COLO829 (cell line): ENCODE measurements at regions not wholly inside any gene's neighbourhood (a gene's known extent, or its start where the extent isn't known, plus 50 kb on each side); places are given as distances from the start of the nearest gene placed in this dataset.

ENCODE experiments used
- DNase-seq: peaks from one replicate; pipeline ENCODE4 v3.0.0; 2012; ENCODE audit warnings: low spot score

- DNase-seq, result no peak
Measured at GRCh38 chr6:74765486-74765885, 440.4 kb downstream of the COL12A1 start.

- no peak for DNase-seq
Measured at GRCh38 chr6:74764486-74764885, 441.4 kb downstream of the COL12A1 start.

- no peak for DNase-seq
Measured at GRCh38 chr6:74762841-74763240, 443.0 kb downstream of the COL12A1 start.

- no peak for DNase-seq
Measured at GRCh38 chr6:74757813-74758212, 448.0 kb downstream of the COL12A1 start.

GRCh38 chr6:74756923-74757322 lies 448.9 kb downstream of the COL12A1 start:
- no peak for DNase-seq

- no peak for DNase-seq
Measured at GRCh38 chr6:74755778-74756177, 450.1 kb downstream of the COL12A1 start.

- no peak for DNase-seq
Measured at GRCh38 chr6:74755196-74755595, 450.7 kb downstream of the COL12A1 start.

- DNase-seq, result no peak
Measured at GRCh38 chr6:74753883-74754600, 451.8 kb downstream of the COL12A1 start.

GRCh38 chr6:74752303-74752702 lies 453.6 kb downstream of the COL12A1 start:
- DNase-seq, result no peak

GRCh38 chr6:74750826-74751225 lies 455.0 kb downstream of the COL12A1 start:
- no peak for DNase-seq

GRCh38 chr6:74749211-74750147 lies 456.4 kb downstream of the COL12A1 start:
- no peak for DNase-seq

GRCh38 chr6:74745670-74746069 lies 460.2 kb downstream of the COL12A1 start:
- DNase-seq, result no peak

GRCh38 chr6:74742793-74743508 lies 462.9 kb downstream of the COL12A1 start:
- no peak for DNase-seq

GRCh38 chr6:74741646-74742045 lies 464.2 kb downstream of the COL12A1 start:
- DNase-seq, result no peak

GRCh38 chr6:74735304-74735703 lies 470.5 kb downstream of the COL12A1 start:
- DNase-seq, result peak; percentile 40

- no peak for DNase-seq
Measured at GRCh38 chr6:74734901-74735300, 471.0 kb downstream of the COL12A1 start.

- no peak for DNase-seq
Measured at GRCh38 chr6:74733830-74734620, 471.8 kb downstream of the COL12A1 start.

GRCh38 chr6:74731931-74732330 lies 473.9 kb downstream of the COL12A1 start:
- no peak for DNase-seq

GRCh38 chr6:74731204-74731603 lies 474.6 kb downstream of the COL12A1 start:
- peak; percentile 57 for DNase-seq

- no peak for DNase-seq
Measured at GRCh38 chr6:74720923-74721322, 484.9 kb downstream of the COL12A1 start.

GRCh38 chr6:74717591-74717990 lies 488.3 kb downstream of the COL12A1 start:
- DNase-seq, result no peak
